T-cell (primary cell): ENCODE measurements at regions not wholly inside any gene's neighbourhood (a gene's known extent, or its start where the extent isn't known, plus 50 kb on each side); places are given as distances from the start of the nearest gene placed in this dataset.

Experiments used
- ATAC-seq, 4 experiments: fragments of 200-7000 bp in 3 of 4; fragments of 150-1000 bp in 1 of 4; cut with Tn5 transposase; replicated peaks in 1 of 4; 1 replicate in 3 of 4; 2 replicates in 1 of 4; pipeline ENCODE4 v1.10.0; 2021; ENCODE audit warnings: moderate library complexity in 3 of 4, mild to moderate bottlenecking in 2 of 4, moderate number of reproducible peaks in 1 of 4
- CTCF ChIA-PET, 2 donors: fragments of 300-600 bp; sonication (Branson Sonifier 250); formaldehyde crosslinking; loops; one replicate each; lab custom pipeline; 2022; ENCODE audit warnings: antibody characterized with exemption in 2 of 2; lab: Charles Lee
- POLR2A ChIA-PET, 2 donors: fragments of 300-600 bp; sonication (Branson Sonifier 250); formaldehyde crosslinking; loops; one replicate each; lab custom pipeline; 2022; ENCODE audit warnings: antibody characterized with exemption in 2 of 2; lab: Charles Lee
- DNase-seq, 35 experiments: peaks; one replicate each; pipeline versions ENCODE4 v3.0.0 to v3.0.0-alpha.2; 2013 to 2023
- H3K27ac ChIP-seq: one replicate; pipeline ENCODE4 v1.5.1; 2013; ENCODE audit warnings: low read length
- H3K27me3 ChIP-seq, 2 experiments: replicated peaks in 1 of 2; 1 replicate in 1 of 2; 2 replicates in 1 of 2; pipeline versions ENCODE4 v1.6.1 to v1.7.0; 2013; ENCODE audit warnings: low read length in 1 of 2, mixed read lengths in 1 of 2; ENCODE audit not compliant: control insufficient read depth in 2 of 2, insufficient read depth in 2 of 2; ENCODE audit errors: extremely low read depth in 1 of 2
- H3K36me3 ChIP-seq, 2 donors: 1 replicate in 1 of 2; 2 replicates in 1 of 2; pipeline versions ENCODE4 v1.6.1 to v1.7.0; 2013; ENCODE audit warnings: low read length in 1 of 2; ENCODE audit not compliant: control insufficient read depth in 2 of 2, insufficient read depth in 1 of 2; ENCODE audit errors: extremely low read depth in 1 of 2
- H3K4me1 ChIP-seq, 2 experiments: 1 replicate in 1 of 2; 2 replicates in 1 of 2; pipeline versions ENCODE4 v1.6.1 to v1.7.0; 2013; ENCODE audit warnings: low read length in 2 of 2, mixed read lengths in 1 of 2; ENCODE audit not compliant: insufficient read depth in 2 of 2, control insufficient read depth in 1 of 2; ENCODE audit errors: extremely low read depth in 1 of 2
- H3K4me3 ChIP-seq, 2 donors: 1 replicate in 1 of 2; 2 replicates in 1 of 2; pipeline versions ENCODE4 v1.5.1 to v1.7.0; 2013; ENCODE audit warnings: mild to moderate bottlenecking in 2 of 2, low read length in 1 of 2, moderate library complexity in 1 of 2; ENCODE audit not compliant: control insufficient read depth in 1 of 2; ENCODE audit errors: extremely low read depth in 1 of 2
- H3K9me3 ChIP-seq: 2 replicates; pipeline ENCODE4 v1.7.0; 2013
- H3K27ac Mint-ChIP-seq, 2 donors: one replicate each; pipeline ENCODE4 v1.8.0; 2020 to 2021; ENCODE audit warnings: mild to moderate bottlenecking in 2 of 2, mixed read lengths in 2 of 2
- H3K27me3 Mint-ChIP-seq, 2 donors: one replicate each; pipeline ENCODE4 v1.8.0; 2021 to 2022; ENCODE audit warnings: mixed read lengths in 2 of 2
- H3K36me3 Mint-ChIP-seq: one replicate; pipeline ENCODE4 v1.8.0; 2021; ENCODE audit warnings: mixed read lengths
- H3K4me1 Mint-ChIP-seq, 3 donors: one replicate each; pipeline ENCODE4 v1.8.0; 2020 to 2022; ENCODE audit warnings: mixed read lengths in 3 of 3, mild to moderate bottlenecking in 1 of 3
- H3K4me3 Mint-ChIP-seq, 3 donors: one replicate each; pipeline ENCODE4 v1.8.0; 2020 to 2022; ENCODE audit warnings: mild to moderate bottlenecking in 3 of 3, mixed read lengths in 3 of 3, moderate library complexity in 3 of 3
- H3K9me3 Mint-ChIP-seq, 3 donors: one replicate each; pipeline ENCODE4 v1.8.0; 2020 to 2022; ENCODE audit warnings: mixed read lengths in 3 of 3
- WGBS: methylation state at CpG from one replicate; pipeline ENCODE4 v1.1.5; 2013; ENCODE audit warnings: missing lambda C conversion rate; ENCODE audit not compliant: insufficient coverage; 5-methylcytosine and 5-hydroxymethylcytosine counted together

- CTCF ChIA-PET: no interaction called here
- Mint-ChIP-seq H3K9me3 (no peaks in the 10 kb centered on the region), H3K4me3 (no peak overlapping the region), H3K4me1 (no peaks in the 10 kb centered on the region), H3K36me3 (no peaks in the 10 kb centered on the region), H3K27me3 (no peaks in the 10 kb centered on the region), H3K27ac (no peak overlapping the region)
- H3K4me3 ChIP-seq: no peak overlapping the region
- no peak overlapping the region for H3K27ac ChIP-seq
- no peaks in the 10 kb centered on the region for H3K36me3 ChIP-seq
- H3K9me3 ChIP-seq: no peaks in the 10 kb centered on the region
- H3K4me1 ChIP-seq: no peaks in the 10 kb centered on the region
- DNase-seq (no peak), ATAC-seq (no peak)
- peaks cover 0 to 6% of the 10 kb centered on the region in 2 experiments for H3K27me3 ChIP-seq
- POLR2A ChIA-PET: no interaction called here
- no CpG with 5 or more reads among the region's 4 CpGs for WGBS
These were observed 104.2 kb upstream of the SPRED2 start for GRCh38 chr2:65536596-65536995.

GRCh38 chr2:65532937-65533336 lies 100.5 kb upstream of the SPRED2 start:
- H3K4me1 Mint-ChIP-seq: no peaks in the 10 kb centered on the region
- no peaks in the 10 kb centered on the region for H3K36me3 Mint-ChIP-seq
- Histone ChIP-seq H3K9me3 (no peaks in the 10 kb centered on the region), H3K4me1 (no peaks in the 10 kb centered on the region), H3K36me3 (no peaks in the 10 kb centered on the region), H3K27me3 (peaks cover 0 to 8% of the 10 kb centered on the region in 2 experiments), H3K4me3 (no peak overlapping the region), H3K27ac (no peak overlapping the region)
- no peaks in the 10 kb centered on the region for H3K27me3 Mint-ChIP-seq
- DNase-seq (no peak), ATAC-seq (no peak)
- no peaks in the 10 kb centered on the region for H3K9me3 Mint-ChIP-seq
- CTCF ChIA-PET: interaction anchor here in 1 of 2 donors (0.6 kb wide), 1 partner anchor 482 kb away, joined by 3 read pairs; no protein-coding TSS in a partner anchor
- POLR2A ChIA-PET: no interaction called here
- WGBS: 20% methylated on average over 1 of the region's 4 CpGs
- H3K27ac Mint-ChIP-seq: no peak overlapping the region
- no peak overlapping the region for H3K4me3 Mint-ChIP-seq

GRCh38 chr2:65532326-65532725 lies 99.9 kb upstream of the SPRED2 start:
- Histone ChIP-seq H3K9me3 (no peaks in the 10 kb centered on the region), H3K27ac (no peak overlapping the region), H3K27me3 (peaks cover 0 to 8% of the 10 kb centered on the region in 2 experiments), H3K4me3 (no peak overlapping the region), H3K4me1 (no peaks in the 10 kb centered on the region), H3K36me3 (no peaks in the 10 kb centered on the region)
- POLR2A ChIA-PET: no interaction called here
- ATAC-seq (no peak), DNase-seq (no peak)
- H3K4me3 Mint-ChIP-seq: no peak overlapping the region
- H3K4me1 Mint-ChIP-seq: no peaks in the 10 kb centered on the region
- H3K36me3 Mint-ChIP-seq: no peaks in the 10 kb centered on the region
- no peak overlapping the region for H3K27ac Mint-ChIP-seq
- H3K9me3 Mint-ChIP-seq: no peaks in the 10 kb centered on the region
- CTCF ChIA-PET: no interaction called here
- no peaks in the 10 kb centered on the region for H3K27me3 Mint-ChIP-seq
- no CpG with 5 or more reads among the region's 3 CpGs for WGBS

GRCh38 chr2:65530547-65531320 lies 98.3 kb upstream of the SPRED2 start:
- DNase-seq: no peak
- Histone ChIP-seq H3K36me3 (no peaks in the 10 kb centered on the region), H3K27me3 (peaks cover 0 to 8% of the 10 kb centered on the region in 2 experiments), H3K4me3 (no peak overlapping the region), H3K4me1 (no peaks in the 10 kb centered on the region), H3K27ac (no peak overlapping the region), H3K9me3 (no peaks in the 10 kb centered on the region)
- Mint-ChIP-seq H3K36me3 (no peaks in the 10 kb centered on the region), H3K27me3 (no peaks in the 10 kb centered on the region), H3K9me3 (no peaks in the 10 kb centered on the region), H3K4me3 (no peak overlapping the region), H3K27ac (no peak overlapping the region), H3K4me1 (no peaks in the 10 kb centered on the region)
- ATAC-seq: no peak
- CTCF ChIA-PET: no interaction called here
- POLR2A ChIA-PET: no interaction called here
- WGBS: 89% methylated on average over 3 of the region's 5 CpGs

GRCh38 chr2:65529419-65529818 lies 97.0 kb upstream of the SPRED2 start:
- ATAC-seq: no peak
- no peak overlapping the region for H3K27ac ChIP-seq
- H3K27me3 ChIP-seq: peaks cover 0 to 8% of the 10 kb centered on the region in 2 experiments
- DNase-seq: no peak
- no peaks in the 10 kb centered on the region for H3K9me3 Mint-ChIP-seq
- WGBS: 95% methylated on average over 5 of the region's 5 CpGs
- H3K36me3 Mint-ChIP-seq: no peaks in the 10 kb centered on the region
- H3K4me1 ChIP-seq: no peaks in the 10 kb centered on the region
- CTCF ChIA-PET: interaction anchor here in 1 of 2 donors (0.6 kb wide), 1 partner anchor 18 kb away, joined by 3 read pairs; no protein-coding TSS in a partner anchor
- POLR2A ChIA-PET: no interaction called here
- no peaks in the 10 kb centered on the region for H3K36me3 ChIP-seq
- H3K4me3 Mint-ChIP-seq: no peak overlapping the region
- no peaks in the 10 kb centered on the region for H3K4me1 Mint-ChIP-seq
- no peak overlapping the region for H3K4me3 ChIP-seq
- peaks cover 0 to 6% of the 10 kb centered on the region in 2 donors for H3K27me3 Mint-ChIP-seq
- no peaks in the 10 kb centered on the region for H3K9me3 ChIP-seq
- H3K27ac Mint-ChIP-seq: no peak overlapping the region

GRCh38 chr2:65528241-65528574 lies 95.8 kb upstream of the SPRED2 start:
- H3K36me3 Mint-ChIP-seq: no peaks in the 10 kb centered on the region
- H3K27ac ChIP-seq: no peak overlapping the region
- DNase-seq: no peak
- no peaks in the 10 kb centered on the region for H3K9me3 Mint-ChIP-seq
- ATAC-seq: no peak
- H3K27ac Mint-ChIP-seq: no peak overlapping the region
- peaks cover 0 to 14% of the 10 kb centered on the region in 2 experiments for H3K27me3 ChIP-seq
- no peaks in the 10 kb centered on the region for H3K36me3 ChIP-seq
- no peaks in the 10 kb centered on the region for H3K9me3 ChIP-seq
- peaks cover 0 to 9% of the 10 kb centered on the region in 2 donors for H3K27me3 Mint-ChIP-seq
- 86% methylated on average over 1 of the region's 1 CpG for WGBS
- ChIA-PET CTCF (no interaction called here), POLR2A (no interaction called here)
- no peaks in the 10 kb centered on the region for H3K4me1 Mint-ChIP-seq
- H3K4me1 ChIP-seq: no peaks in the 10 kb centered on the region
- H3K4me3 Mint-ChIP-seq: no peak overlapping the region
- no peak overlapping the region for H3K4me3 ChIP-seq
